GM23338 (cell line): ENCODE measurements at regions not wholly inside any gene's neighbourhood (a gene's known extent, or its start where the extent isn't known, plus 50 kb on each side); places are given as distances from the start of the nearest gene placed in this dataset.

Experiments used
- ATAC-seq: fragments of 200-7000 bp; cut with Tn5 transposase; 3 replicates; pipeline ENCODE4 v1.9.1; 2020
- DNase-seq: peaks from one replicate; pipeline ENCODE4 v3.0.0-alpha.2; 2015; ENCODE audit warnings: low spot score
- H2AFZ ChIP-seq: fragments of 200-600 bp; sonication (generic); 2 replicates; pipeline ENCODE4 v1.8.0; 2016; ENCODE audit warnings: antibody characterized with exemption, mild to moderate bottlenecking, moderate library complexity
- H3F3A ChIP-seq: fragments of 200-600 bp; sonication (generic); replicated peaks from 2 replicates; pipeline ENCODE4 v1.8.0; 2017; ENCODE audit warnings: antibody characterized with exemption, mixed run types, low read depth
- H3K27ac ChIP-seq: fragments of 200-600 bp; sonication (generic); 2 replicates; pipeline ENCODE4 v1.6.1; 2016; ENCODE audit warnings: low read depth
- H3K27me3 ChIP-seq: fragments of 200-600 bp; sonication (generic); 2 replicates; pipeline ENCODE4 v1.8.0; 2016; ENCODE audit warnings: mild to moderate bottlenecking, mixed run types, moderate library complexity; ENCODE audit not compliant: insufficient read depth
- H3K36me3 ChIP-seq: fragments of 200-600 bp; sonication (generic); 2 replicates; pipeline ENCODE4 v1.8.0; 2016; ENCODE audit warnings: mild to moderate bottlenecking; ENCODE audit not compliant: insufficient read depth
- H3K4me1 ChIP-seq: fragments of 200-600 bp; sonication (generic); 2 replicates; pipeline ENCODE4 v1.8.0; 2016; ENCODE audit warnings: mild to moderate bottlenecking, moderate library complexity; ENCODE audit not compliant: insufficient read depth
- H3K4me2 ChIP-seq: fragments of 200-600 bp; sonication (generic); 2 replicates; pipeline ENCODE4 v1.7.1; 2017; ENCODE audit warnings: mixed run types
- H3K4me3 ChIP-seq: fragments of 200-600 bp; sonication (generic); 2 replicates; pipeline ENCODE4 v1.6.1; 2016; ENCODE audit warnings: mixed run types
- H3K79me2 ChIP-seq: fragments of 200-600 bp; sonication (generic); replicated peaks from 2 replicates; pipeline ENCODE4 v1.8.0; 2017; ENCODE audit warnings: mild to moderate bottlenecking; ENCODE audit not compliant: insufficient read depth
- H3K9me2 ChIP-seq: fragments of 200-600 bp; sonication (generic); 2 replicates; pipeline ENCODE4 v1.8.0; 2017; ENCODE audit not compliant: insufficient read depth
- H4K20me1 ChIP-seq: fragments of 200-600 bp; sonication (generic); replicated peaks from 2 replicates; pipeline ENCODE4 v1.8.0; 2017; ENCODE audit warnings: mild to moderate bottlenecking; ENCODE audit not compliant: insufficient read depth
- H3K27ac Mint-ChIP-seq: 2 replicates; pipeline ENCODE4 v1.8.0; 2020; ENCODE audit warnings: inconsistent platforms, mild to moderate bottlenecking, moderate library complexity, mixed read lengths
- H3K27me3 Mint-ChIP-seq: 3 replicates; pipeline ENCODE4 v1.8.0; 2022; ENCODE audit warnings: low read depth, mild to moderate bottlenecking, moderate library complexity, mixed read lengths, inconsistent platforms; ENCODE audit not compliant: insufficient read depth, poor library complexity
- H3K36me3 Mint-ChIP-seq: 3 replicates; pipeline ENCODE4 v1.8.0; 2021; ENCODE audit warnings: low read depth, mild to moderate bottlenecking, inconsistent platforms, moderate library complexity, mixed read lengths
- H3K4me1 Mint-ChIP-seq: 3 replicates; pipeline ENCODE4 v1.8.0; 2020; ENCODE audit warnings: mild to moderate bottlenecking, inconsistent platforms, mixed read lengths
- H3K4me3 Mint-ChIP-seq: 3 replicates; pipeline ENCODE4 v1.8.0; 2021; ENCODE audit warnings: moderate library complexity, mild to moderate bottlenecking, inconsistent platforms, mixed read lengths
- H3K9me3 Mint-ChIP-seq: 3 replicates; pipeline ENCODE4 v1.8.0; 2020; ENCODE audit warnings: moderate library complexity, mild to moderate bottlenecking, inconsistent platforms, mixed read lengths
- CREB1 ChIP-seq: fragments of 250-450 bp; sonication (Bioruptor Pico); IDR thresholded peaks from 2 replicates; pipeline ENCODE4 v1.5.0; 2020; ENCODE audit warnings: low read depth, mild to moderate bottlenecking, moderate library complexity
- CTCF ChIP-seq, 2 experiments: fragments of 200-600 bp in 1 of 2; sonication (generic) in 1 of 2; conservative IDR thresholded peaks; 2 replicates each; pipeline versions ENCODE4 v1.5.1 to v1.6.1; 2016 to 2017; ENCODE audit warnings: antibody characterized with exemption in 2 of 2, low read depth in 2 of 2, mild to moderate bottlenecking in 2 of 2, moderate library complexity in 1 of 2
- ETS1 ChIP-seq: IDR thresholded peaks from 2 replicates; pipeline ENCODE4 v1.6.1; 2016; ENCODE audit warnings: antibody characterized with exemption
- EZH2phosphoT487 ChIP-seq: fragments of 200-600 bp; sonication (generic); IDR thresholded peaks from one replicate; pipeline ENCODE4 v1.8.1; 2018; ENCODE audit warnings: antibody characterized with exemption; ENCODE audit not compliant: unreplicated experiment
- NANOG ChIP-seq: IDR thresholded peaks from 2 replicates; pipeline ENCODE4 v1.6.1; 2016; ENCODE audit warnings: antibody characterized with exemption, borderline replicate concordance
- POLR2AphosphoS5 ChIP-seq: IDR thresholded peaks from 2 replicates; pipeline ENCODE4 v1.6.1; 2016; ENCODE audit warnings: antibody characterized with exemption, low read depth
- REST ChIP-seq: IDR thresholded peaks from one replicate; pipeline ENCODE4 v1.6.1; 2018; ENCODE audit warnings: antibody characterized with exemption; ENCODE audit not compliant: unreplicated experiment
- STAT1 ChIP-seq: IDR thresholded peaks from one replicate; pipeline ENCODE4 v1.6.1; 2016; ENCODE audit warnings: antibody characterized with exemption; ENCODE audit not compliant: unreplicated experiment
- ZNF114 ChIP-seq: fragments of 250-450 bp; sonication (Bioruptor Pico); IDR thresholded peaks from 2 replicates; pipeline ENCODE4 v1.5.0; 2020; ENCODE audit warnings: mild to moderate bottlenecking, moderate library complexity
- ZNF331 ChIP-seq: fragments of 250-450 bp; sonication (Bioruptor Pico); IDR thresholded peaks from 2 replicates; pipeline ENCODE4 v1.5.0; 2020; ENCODE audit warnings: low read depth, mild to moderate bottlenecking, moderate library complexity

- TF ChIP-seq STAT1 (no peak), ETS1 (no peak), ZNF331 (CRISPR knock-in tag) (no peak), NANOG (no peak), EZH2phosphoT487 (no peak), CREB1 (CRISPR knock-in tag) (no peak), REST (no peak), ZNF114 (no peak), POLR2AphosphoS5 (no peak), CTCF (conservative IDR thresholded peaks at IDR 0.05; ENCODE audit: low read depth in 2 of 2) (no peak)
Observed at GRCh38 chr4:174096999-174097398, 186.5 kb downstream of the FBXO8 start (continued).

- DNase-seq (no peak), ATAC-seq (no peak)
- Mint-ChIP-seq H3K4me1 (no peaks in the 10 kb centered on the region), H3K4me3 (no peak overlapping the region), H3K9me3 (peaks cover 5% of the 10 kb centered on the region; the same call in 2 of the 3 replicates), H3K27me3 (no peaks in the 10 kb centered on the region), H3K36me3 (no peaks in the 10 kb centered on the region), H3K27ac (no peak overlapping the region)
- Histone ChIP-seq H3K4me1 (no peaks in the 10 kb centered on the region), H3K9me2 (no peaks in the 10 kb centered on the region), H3K36me3 (no peaks in the 10 kb centered on the region), H3K27ac (no peak overlapping the region), H3F3A (no peaks in the 10 kb centered on the region), H2AFZ (no peak overlapping the region), H3K27me3 (no peaks in the 10 kb centered on the region), H3K4me3 (no peak overlapping the region), H3K4me2 (no peak overlapping the region), H4K20me1 (no peaks in the 10 kb centered on the region), H3K79me2 (no peaks in the 10 kb centered on the region)
- no peak for TF ChIP-seq ETS1
- TF ChIP-seq STAT1, result no peak
- TF ChIP-seq CREB1 (CRISPR knock-in tag), result no peak
Observed at GRCh38 chr4:174096456-174096855, 187.0 kb downstream of the FBXO8 start.
